ENCODE measurements at regions not wholly inside any gene's neighbourhood (a gene's known extent, or its start where the extent isn't known, plus 50 kb on each side); places are given as distances from the start of the nearest gene placed in this dataset.

GRCh38 chr6:133608620-133609019 lies 280.3 kb upstream of the TCF21 start:
- H3K27ac ChIP-seq (ENCODE audit: extremely low read depth, low read depth, low read length), result no peak overlapping the region
- H3K36me3 ChIP-seq (ENCODE audit: control insufficient read depth in 2 of 2, insufficient read depth in 1 of 2, low read length in 2 of 2), result no peaks in the 10 kb centered on the region
- no peak overlapping the region for H3K4me3 ChIP-seq (ENCODE audit: low read depth, low read length)
- TF ChIP-seq HIC1 (tag by site-specific recombination; IDR thresholded peaks at IDR 0.05), result no peak
- TF ChIP-seq OSR2 (tag by site-specific recombination; IDR thresholded peaks at IDR 0.05), result no peak
- TF ChIP-seq SALL2 (tag by site-specific recombination; IDR thresholded peaks at IDR 0.05; ENCODE audit: borderline replicate concordance), result no peak
- no peak for TF ChIP-seq ZNF623 (tag by site-specific recombination; IDR thresholded peaks at IDR 0.05)
- TF ChIP-seq ZNF791 (tag by site-specific recombination; IDR thresholded peaks at IDR 0.05), result no peak
- TF ChIP-seq ZNF488 (tag by site-specific recombination; IDR thresholded peaks at IDR 0.05), result no peak
- no peak for TF ChIP-seq MEIS1 (CRISPR knock-in tag; IDR thresholded peaks at IDR 0.05; ENCODE audit: borderline replicate concordance)
- TF ChIP-seq KLF1 (tag by site-specific recombination; IDR thresholded peaks at IDR 0.05), result no peak
- TF ChIP-seq ZNF426 (tag by site-specific recombination; IDR thresholded peaks at IDR 0.05), result no peak
- no peak for TF ChIP-seq KLF17 (tag by site-specific recombination; IDR thresholded peaks at IDR 0.05)
- no peak for TF ChIP-seq ZNF350 (tag by site-specific recombination; IDR thresholded peaks at IDR 0.05)
- no peak for TF ChIP-seq ZNF513 (tag by site-specific recombination; IDR thresholded peaks at IDR 0.05)
- no peak for TF ChIP-seq MYNN (tag by site-specific recombination; IDR thresholded peaks at IDR 0.05; ENCODE audit: borderline replicate concordance)
- CTCF ChIA-PET, result interaction anchor here (0.5 kb wide), 1 partner anchor 721 kb away, joined by 3 read pairs; no protein-coding TSS in a partner anchor
- peaks cover 10% of the 10 kb centered on the region for H3K4me1 ChIP-seq (ENCODE audit: control insufficient read depth, insufficient read depth, low read length)
- POLR2A ChIA-PET, result no interaction called here
- H3K9me3 ChIP-seq (ENCODE audit: control insufficient read depth, insufficient read depth, low read depth, low read length), result no peaks in the 10 kb centered on the region

- ChIA-PET CTCF (interaction anchor here (0.6 kb wide), 2 partner anchors 40 to 1331 kb away, joined by 3 read pairs; no protein-coding TSS in a partner anchor), POLR2A (no interaction called here)
- no peak overlapping the region for H3K4me3 ChIP-seq (ENCODE audit: low read depth, low read length)
- H3K27ac ChIP-seq (ENCODE audit: extremely low read depth, low read depth, low read length), result no peak overlapping the region
- no peaks in the 10 kb centered on the region for H3K9me3 ChIP-seq (ENCODE audit: control insufficient read depth, insufficient read depth, low read depth, low read length)
- peaks cover 11% of the 10 kb centered on the region for H3K4me1 ChIP-seq (ENCODE audit: control insufficient read depth, insufficient read depth, low read length)
- no peaks in the 10 kb centered on the region for H3K36me3 ChIP-seq (ENCODE audit: control insufficient read depth in 2 of 2, insufficient read depth in 1 of 2, low read length in 2 of 2)
- TF ChIP-seq ZNF707 (tag by site-specific recombination; IDR thresholded peaks at IDR 0.05), result no peak
- no peak for TF ChIP-seq ZNF398 (tag by site-specific recombination; IDR thresholded peaks at IDR 0.05)
- TF ChIP-seq ZNF629 (tag by site-specific recombination; IDR thresholded peaks at IDR 0.05), result peak; percentile 95
- peak; percentile 36; the same call in 1 of the 2 replicates for TF ChIP-seq YY2 (tag by site-specific recombination; IDR thresholded peaks at IDR 0.05)
- no peak for TF ChIP-seq ZNF580 (tag by site-specific recombination; IDR thresholded peaks at IDR 0.05)
- TF ChIP-seq KLF17 (tag by site-specific recombination; IDR thresholded peaks at IDR 0.05), result peak; percentile 83
- peak; percentile 78 for TF ChIP-seq SP7 (tag by site-specific recombination; IDR thresholded peaks at IDR 0.05)
- TF ChIP-seq INSM2 (tag by site-specific recombination; IDR thresholded peaks at IDR 0.05), result peak; percentile 87
- TF ChIP-seq ZNF473 (tag by site-specific recombination; IDR thresholded peaks at IDR 0.05), result no peak
- TF ChIP-seq ZNF174 (tag by site-specific recombination; IDR thresholded peaks at IDR 0.05), result no peak
- TF ChIP-seq ZNF138 (tag by site-specific recombination; IDR thresholded peaks at IDR 0.05; ENCODE audit: borderline replicate concordance), result no peak
These were observed 279.3 kb upstream of the TCF21 start for GRCh38 chr6:133609415-133610226.

Measured in HEK293 (cell line).